ENCODE measurements at regions not wholly inside any gene's neighbourhood (a gene's known extent, or its start where the extent isn't known, plus 50 kb on each side); places are given as distances from the start of the nearest gene placed in this dataset.

DNA sequence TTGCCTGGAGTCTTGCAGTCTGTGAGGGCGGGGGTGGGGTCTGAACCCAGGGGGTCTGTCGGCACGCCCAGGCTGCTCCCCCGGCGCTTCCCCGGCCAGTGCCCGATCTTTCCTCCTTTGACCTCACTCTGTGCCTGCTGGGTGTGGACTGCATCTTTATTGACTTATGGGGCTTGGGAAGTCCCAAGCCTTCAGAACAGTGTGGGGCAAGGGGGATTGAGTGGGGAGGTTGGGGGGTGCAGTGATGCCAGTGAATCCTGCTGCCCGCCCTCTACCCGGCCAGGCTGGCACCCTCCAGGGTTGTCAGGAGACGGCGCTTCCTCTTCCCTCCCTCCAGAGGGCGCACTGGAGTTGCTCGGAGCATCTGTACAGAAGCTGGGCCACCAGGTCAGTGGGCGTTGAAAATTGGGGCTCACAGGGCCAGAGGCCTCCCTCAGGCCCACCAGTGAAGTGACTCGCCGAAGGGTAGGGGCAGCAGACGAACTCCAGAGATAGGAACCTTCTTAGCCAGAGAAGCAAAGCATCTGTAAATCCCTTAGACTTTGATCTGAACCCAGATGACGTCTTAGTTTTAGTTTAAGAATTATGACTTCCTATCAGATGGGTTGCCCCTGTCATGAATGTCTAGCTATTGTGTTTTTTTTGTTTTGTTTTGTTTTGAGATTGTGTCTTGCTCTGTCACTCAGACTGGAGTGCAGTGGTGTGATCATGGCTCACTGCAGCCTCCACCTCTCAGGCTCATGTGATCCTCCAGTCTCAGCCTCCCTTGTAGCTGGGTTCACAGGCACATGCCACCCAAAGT is 184.8 kb upstream of the CIBAR2 start:
- H3K27me3 ChIP-seq (ENCODE audit: control insufficient read depth, insufficient read depth, low read length): no peaks in the 10 kb centered on the region
- no CpG with 5 or more reads among the region's 18 CpGs for WGBS (ENCODE audit: insufficient coverage, insufficient read length)
- peaks cover 3% of the 10 kb centered on the region; the same call in 1 of the 2 replicates for H3K4me1 ChIP-seq (ENCODE audit: control insufficient read depth, insufficient read depth, low read length)
- no peak overlapping the region for H3K27ac ChIP-seq (ENCODE audit: low read length)
- no peaks in the 10 kb centered on the region for H3K9me3 ChIP-seq (ENCODE audit: control insufficient read depth, insufficient read depth, low read length)
- no peak for DNase-seq (ENCODE audit: low read depth, low spot score)
- H3K36me3 ChIP-seq (ENCODE audit: control insufficient read depth, insufficient read depth, low read length): no peaks in the 10 kb centered on the region
- H3K4me3 ChIP-seq (ENCODE audit: low read length): no peak overlapping the region

GRCh38 chr16:85297881-85298280 is 185.6 kb upstream of the CIBAR2 start:
- no CpG with 5 or more reads among the region's 9 CpGs for WGBS (ENCODE audit: insufficient coverage, insufficient read length)
- no peak overlapping the region for H3K27ac ChIP-seq (ENCODE audit: low read length)
- peaks cover 6% of the 10 kb centered on the region for H3K4me1 ChIP-seq (ENCODE audit: control insufficient read depth, insufficient read depth, low read length)
- H3K9me3 ChIP-seq (ENCODE audit: control insufficient read depth, insufficient read depth, low read length): no peaks in the 10 kb centered on the region
- H3K36me3 ChIP-seq (ENCODE audit: control insufficient read depth, insufficient read depth, low read length): no peaks in the 10 kb centered on the region
- DNase-seq (ENCODE audit: low read depth, low spot score): no peak
- H3K4me3 ChIP-seq (ENCODE audit: low read length): no peak overlapping the region
- no peaks in the 10 kb centered on the region for H3K27me3 ChIP-seq (ENCODE audit: control insufficient read depth, insufficient read depth, low read length)

DNA sequence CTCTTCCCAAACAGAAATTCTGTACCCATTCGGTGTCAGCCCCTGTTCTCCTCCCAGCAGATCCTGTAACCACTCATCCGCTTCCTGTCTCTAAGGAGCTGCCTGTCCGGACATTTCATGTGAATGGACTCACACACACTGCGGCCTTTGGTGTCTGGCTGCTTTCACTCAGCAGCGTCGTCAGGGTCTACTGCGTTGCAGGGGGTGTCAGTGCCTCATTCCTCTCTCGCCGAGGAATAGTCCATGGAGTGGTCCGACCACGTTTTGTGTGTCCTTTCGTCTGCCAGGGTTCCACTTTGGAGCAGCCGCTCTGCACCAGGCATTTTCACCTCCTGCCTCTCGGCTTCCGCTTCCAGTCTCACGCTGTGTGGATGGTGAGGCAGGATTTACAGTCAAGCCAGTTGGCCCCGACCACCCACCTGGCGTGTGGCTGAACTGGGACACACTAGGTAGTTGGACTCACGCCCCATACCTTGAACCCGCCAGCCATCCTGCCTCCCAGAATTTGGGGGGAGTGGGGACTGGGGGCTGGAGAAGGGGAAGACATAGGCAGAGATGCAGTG is 188.2 kb upstream of the CIBAR2 start:
- no CpG with 5 or more reads among the region's 20 CpGs for WGBS (ENCODE audit: insufficient coverage, insufficient read length)
- no peak overlapping the region for H3K27ac ChIP-seq (ENCODE audit: low read length)
- peaks cover 9% of the 10 kb centered on the region for H3K4me1 ChIP-seq (ENCODE audit: control insufficient read depth, insufficient read depth, low read length)

DNA sequence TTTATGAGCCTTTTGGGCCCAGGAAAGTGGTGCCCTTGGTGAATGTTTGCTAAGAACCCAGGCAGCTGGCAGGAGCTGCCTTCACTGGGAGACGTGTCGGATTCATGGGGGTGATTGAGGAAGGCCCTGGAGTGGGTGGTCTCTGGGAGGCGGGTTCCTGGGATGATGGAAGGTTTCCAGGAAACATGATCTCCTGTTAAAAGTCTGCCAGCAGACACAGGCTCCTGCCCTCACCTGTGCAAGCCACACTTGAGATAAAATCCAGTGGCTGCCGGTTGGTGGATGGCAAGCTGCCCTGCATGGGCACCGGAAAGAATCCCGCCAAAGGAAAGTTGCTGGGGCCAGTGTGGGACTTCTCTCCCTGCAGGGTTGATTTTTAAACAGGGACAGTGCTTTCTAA is 189.0 kb upstream of the CIBAR2 start:
- no peak overlapping the region for H3K4me3 ChIP-seq (ENCODE audit: low read length)

More for the DNA sequence above, 188.2 kb upstream of the CIBAR2 start:
- no peak for DNase-seq (ENCODE audit: low read depth, low spot score)
- Histone ChIP-seq H3K4me3 (ENCODE audit: low read length) (no peak overlapping the region), H3K9me3 (ENCODE audit: control insufficient read depth, insufficient read depth, low read length) (no peaks in the 10 kb centered on the region), H3K27me3 (ENCODE audit: control insufficient read depth, insufficient read depth, low read length) (no peaks in the 10 kb centered on the region), H3K36me3 (ENCODE audit: control insufficient read depth, insufficient read depth, low read length) (no peaks in the 10 kb centered on the region)

GRCh38 chr16:85302018-85302847 is 190.0 kb upstream of the CIBAR2 start:
- no peak overlapping the region for H3K27ac ChIP-seq (ENCODE audit: low read length)
- H3K9me3 ChIP-seq (ENCODE audit: control insufficient read depth, insufficient read depth, low read length): no peaks in the 10 kb centered on the region
- H3K4me1 ChIP-seq (ENCODE audit: control insufficient read depth, insufficient read depth, low read length): peaks cover 12% of the 10 kb centered on the region
- WGBS (ENCODE audit: insufficient coverage, insufficient read length): no CpG with 5 or more reads among the region's 24 CpGs
- H3K27me3 ChIP-seq (ENCODE audit: control insufficient read depth, insufficient read depth, low read length): no peaks in the 10 kb centered on the region
- no peaks in the 10 kb centered on the region for H3K36me3 ChIP-seq (ENCODE audit: control insufficient read depth, insufficient read depth, low read length)
- no peak for DNase-seq (ENCODE audit: low read depth, low spot score)
- no peak overlapping the region for H3K4me3 ChIP-seq (ENCODE audit: low read length)

More for the DNA sequence above, 189.0 kb upstream of the CIBAR2 start:
- Histone ChIP-seq H3K36me3 (ENCODE audit: control insufficient read depth, insufficient read depth, low read length) (no peaks in the 10 kb centered on the region), H3K27me3 (ENCODE audit: control insufficient read depth, insufficient read depth, low read length) (no peaks in the 10 kb centered on the region), H3K9me3 (ENCODE audit: control insufficient read depth, insufficient read depth, low read length) (no peaks in the 10 kb centered on the region), H3K4me1 (ENCODE audit: control insufficient read depth, insufficient read depth, low read length) (peaks cover 10% of the 10 kb centered on the region), H3K27ac (ENCODE audit: low read length) (no peak overlapping the region)
- no CpG with 5 or more reads among the region's 6 CpGs for WGBS (ENCODE audit: insufficient coverage, insufficient read length)
- DNase-seq (ENCODE audit: low read depth, low spot score): no peak

DNA sequence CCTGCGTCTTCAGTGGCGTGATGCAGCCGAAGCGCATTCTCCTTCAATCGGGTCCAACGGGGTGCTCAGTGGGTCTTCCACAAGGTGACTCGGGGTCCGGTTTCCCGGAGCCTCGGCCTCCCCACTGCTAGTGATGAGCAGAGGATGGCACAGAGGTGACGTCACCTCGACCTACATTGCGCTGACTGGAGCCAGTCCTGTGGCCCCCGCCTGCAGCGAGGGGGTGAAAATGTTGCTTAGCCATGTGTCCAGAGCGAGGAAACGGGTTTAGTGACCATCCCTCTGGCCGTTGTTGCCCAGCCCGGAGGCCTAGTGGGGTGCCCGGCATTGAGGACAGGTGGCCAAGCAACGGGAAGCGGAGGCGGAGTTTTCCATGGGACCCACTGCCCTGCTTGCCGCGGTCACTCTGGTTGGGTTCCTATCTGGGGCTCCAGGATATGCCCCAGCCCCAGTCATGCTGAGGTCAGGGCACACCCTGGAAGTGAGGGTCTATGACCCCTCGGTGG is 190.6 kb upstream of the CIBAR2 start:
- H3K27ac ChIP-seq (ENCODE audit: low read length): no peak overlapping the region
- peaks cover 12% of the 10 kb centered on the region for H3K4me1 ChIP-seq (ENCODE audit: control insufficient read depth, insufficient read depth, low read length)
- WGBS (ENCODE audit: insufficient coverage, insufficient read length): no CpG with 5 or more reads among the region's 26 CpGs
- no peak overlapping the region for H3K4me3 ChIP-seq (ENCODE audit: low read length)
- no peak for DNase-seq (ENCODE audit: low read depth, low spot score)
- H3K9me3 ChIP-seq (ENCODE audit: control insufficient read depth, insufficient read depth, low read length): no peaks in the 10 kb centered on the region
- no peaks in the 10 kb centered on the region for H3K36me3 ChIP-seq (ENCODE audit: control insufficient read depth, insufficient read depth, low read length)
- no peaks in the 10 kb centered on the region for H3K27me3 ChIP-seq (ENCODE audit: control insufficient read depth, insufficient read depth, low read length)

GRCh38 chr16:85303354-85303883 is 191.1 kb upstream of the CIBAR2 start:
- Histone ChIP-seq H3K36me3 (ENCODE audit: control insufficient read depth, insufficient read depth, low read length) (no peaks in the 10 kb centered on the region), H3K27me3 (ENCODE audit: control insufficient read depth, insufficient read depth, low read length) (no peaks in the 10 kb centered on the region), H3K9me3 (ENCODE audit: control insufficient read depth, insufficient read depth, low read length) (no peaks in the 10 kb centered on the region), H3K4me3 (ENCODE audit: low read length) (no peak overlapping the region; the same call in 1 of the 2 replicates), H3K4me1 (ENCODE audit: control insufficient read depth, insufficient read depth, low read length) (peaks cover 12% of the 10 kb centered on the region), H3K27ac (ENCODE audit: low read length) (no peak overlapping the region)
- DNase-seq (ENCODE audit: low read depth, low spot score): no peak
- no CpG with 5 or more reads among the region's 36 CpGs for WGBS (ENCODE audit: insufficient coverage, insufficient read length)

DNA sequence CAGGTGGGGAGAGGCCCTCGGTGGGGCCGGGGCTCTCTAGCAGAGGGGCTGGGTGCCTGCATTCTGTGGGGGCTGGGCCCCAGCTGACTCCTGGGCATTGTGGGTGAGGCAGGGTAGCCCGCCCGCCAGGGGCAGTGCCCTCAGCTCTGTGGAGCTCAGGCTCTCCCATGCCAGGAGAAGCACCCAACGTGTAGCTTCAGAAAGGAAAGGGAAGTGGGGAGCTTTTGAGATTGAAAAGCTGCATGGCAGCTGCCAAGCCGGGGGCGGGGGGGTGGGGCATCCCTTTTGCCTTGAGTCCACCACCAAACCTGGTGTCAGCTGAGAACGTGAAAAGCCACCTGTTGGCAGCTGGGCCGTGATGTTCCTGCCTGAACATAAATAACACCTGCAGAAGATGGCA is 192.1 kb upstream of the CIBAR2 start:
- Histone ChIP-seq H3K4me3 (ENCODE audit: low read length) (no peak overlapping the region), H3K4me1 (ENCODE audit: control insufficient read depth, insufficient read depth, low read length) (peaks cover 12% of the 10 kb centered on the region), H3K36me3 (ENCODE audit: control insufficient read depth, insufficient read depth, low read length) (no peaks in the 10 kb centered on the region), H3K9me3 (ENCODE audit: control insufficient read depth, insufficient read depth, low read length) (no peaks in the 10 kb centered on the region), H3K27ac (ENCODE audit: low read length) (no peak overlapping the region), H3K27me3 (ENCODE audit: control insufficient read depth, insufficient read depth, low read length) (no peaks in the 10 kb centered on the region)
- DNase-seq (ENCODE audit: low read depth, low spot score): no peak
- no CpG with 5 or more reads among the region's 9 CpGs for WGBS (ENCODE audit: insufficient coverage, insufficient read length)

- H3K27ac ChIP-seq (ENCODE audit: low read length): no peak overlapping the region
Measured at GRCh38 chr16:85306071-85306792, 194.0 kb upstream of the CIBAR2 start.

More at GRCh38 chr16:85306071-85306792, 194.0 kb upstream of the CIBAR2 start:
- H3K27me3 ChIP-seq (ENCODE audit: control insufficient read depth, insufficient read depth, low read length): no peaks in the 10 kb centered on the region
- H3K9me3 ChIP-seq (ENCODE audit: control insufficient read depth, insufficient read depth, low read length): no peaks in the 10 kb centered on the region
- H3K36me3 ChIP-seq (ENCODE audit: control insufficient read depth, insufficient read depth, low read length): no peaks in the 10 kb centered on the region; the same call in 1 of the 2 replicates
- DNase-seq (ENCODE audit: low read depth, low spot score): no peak
- H3K4me3 ChIP-seq (ENCODE audit: low read length): no peak overlapping the region
- WGBS (ENCODE audit: insufficient coverage, insufficient read length): no CpG with 5 or more reads among the region's 12 CpGs
- peaks cover 20% of the 10 kb centered on the region for H3K4me1 ChIP-seq (ENCODE audit: control insufficient read depth, insufficient read depth, low read length)

Measured in iPS DF 6.9 (cell line).